Loucy (cell line): ENCODE measurements at regions not wholly inside any gene's neighbourhood (a gene's known extent, or its start where the extent isn't known, plus 50 kb on each side); places are given as distances from the start of the nearest gene placed in this dataset.

ENCODE experiments used
- CTCF ChIP-seq: fragments of 200-600 bp; sonication (generic); conservative IDR thresholded peaks from 2 replicates; pipeline ENCODE4 v1.5.1; 2014; ENCODE audit warnings: mild to moderate bottlenecking, antibody characterized with exemption, low read length
- EZH2phosphoT487 ChIP-seq: fragments of 200-600 bp; IDR thresholded peaks from 2 replicates; pipeline ENCODE4 v1.6.1; 2018; ENCODE audit warnings: antibody characterized with exemption, mild to moderate bottlenecking, moderate library complexity, borderline replicate concordance

GRCh38 chr14:26845151-26845818, 247.5 kb upstream of the NOVA1 start:
- TF ChIP-seq CTCF (no peak), EZH2phosphoT487 (no peak)
